GM12878 (cell line): ENCODE measurements at regions not wholly inside any gene's neighbourhood (a gene's known extent, or its start where the extent isn't known, plus 50 kb on each side); places are given as distances from the start of the nearest gene placed in this dataset.

ENCODE experiments used
- ATAC-seq: fragments of 200-7000 bp; cut with Tn5 transposase; 3 replicates; pipeline ENCODE4 v1.9.1; 2020; ENCODE audit warnings: mild to moderate bottlenecking, moderate library complexity
- BruUV-seq: library from RNA; stranded (reverse); fragments of 400-500 nt; replicated peaks from 2 replicates; lab custom pipeline; 2021; lab: Mats Ljungman, UMichigan
- CTCF ChIA-PET: fragments of 300-600 bp; sonication (Branson Sonifier 250); formaldehyde crosslinking; extraction: SDS; loops from one replicate; lab custom pipeline; 2021; ENCODE audit warnings: inconsistent platforms; lab: Yijun Ruan, JAX
- POLR2A ChIA-PET: fragments of 350-600 bp; formaldehyde crosslinking; extraction: SDS; loops from one replicate; lab custom pipeline; 2021; ENCODE audit warnings: inconsistent platforms; lab: Charles Lee
- RAD21 ChIA-PET: fragments of 300-600 bp; sonication (Branson Sonifier 250); formaldehyde crosslinking; loops from one replicate; lab custom pipeline; 2023; ENCODE audit warnings: antibody characterized with exemption; ENCODE audit not compliant: unreplicated experiment; lab: Charles Lee
- SMC1A ChIA-PET: fragments of 300-600 bp; sonication (Branson Sonifier 250); formaldehyde crosslinking; loops from one replicate; lab custom pipeline; 2023; ENCODE audit not compliant: unreplicated experiment, uncharacterized antibody; lab: Charles Lee
- DNase-seq: peaks from one replicate; pipeline ENCODE4 v3.0.0-alpha.2; 2011; ENCODE audit warnings: low read depth, low spot score
- FAIRE-seq: peaks from 3 replicates; lab custom pipeline; 2011; peaks lifted over from hg19 to GRCh38; lab: Jason Lieb, UNC
- H2AFZ ChIP-seq: 2 replicates; pipeline ENCODE4 v1.6.0; 2011; ENCODE audit warnings: low read depth, low read length, control low read depth; ENCODE audit not compliant: control insufficient read depth
- H3K27ac ChIP-seq: 2 replicates; pipeline ENCODE4 v1.5.1; 2011; ENCODE audit warnings: control low read depth; ENCODE audit not compliant: control insufficient read depth, insufficient read depth
- H3K27me3 ChIP-seq, 2 experiments: replicated peaks in 1 of 2; 2 replicates each; pipeline versions ENCODE4 v1.6.0 to v1.6.1; 2011; ENCODE audit warnings: low read length in 1 of 2; ENCODE audit not compliant: control insufficient read depth in 2 of 2, insufficient read depth in 2 of 2
- H3K36me3 ChIP-seq, 2 experiments: 2 replicates each; pipeline ENCODE4 v1.5.1; 2011; ENCODE audit warnings: low read length in 1 of 2; ENCODE audit not compliant: control insufficient read depth in 2 of 2, insufficient read depth in 2 of 2
- H3K4me1 ChIP-seq: 2 replicates; pipeline ENCODE4 v1.6.1; 2011; ENCODE audit warnings: mild to moderate bottlenecking, low read length, moderate library complexity, mixed read lengths; ENCODE audit not compliant: control insufficient read depth, insufficient read depth
- H3K4me2 ChIP-seq: 2 replicates; pipeline ENCODE4 v1.6.0; 2011; ENCODE audit warnings: control low read depth; ENCODE audit not compliant: control insufficient read depth, insufficient read depth
- H3K4me3 ChIP-seq: fragments of 200-600 bp; sonication (generic); 2 replicates; pipeline ENCODE4 v1.5.1; 2016
- H3K79me2 ChIP-seq: 2 replicates; pipeline ENCODE4 v1.6.0; 2011; ENCODE audit warnings: low read length; ENCODE audit not compliant: control insufficient read depth, insufficient read depth
- H3K9ac ChIP-seq: 2 replicates; pipeline ENCODE4 v1.8.0; 2011; ENCODE audit warnings: low read length, control low read depth, mixed read lengths; ENCODE audit not compliant: control insufficient read depth, insufficient read depth
- H3K9me3 ChIP-seq: replicated peaks from 3 replicates; pipeline ENCODE4 v1.5.1; 2011; ENCODE audit warnings: mild to moderate bottlenecking, low read length; ENCODE audit not compliant: control insufficient read depth, insufficient read depth
- H4K20me1 ChIP-seq: 2 replicates; pipeline ENCODE4 v1.6.0; 2011; ENCODE audit not compliant: control insufficient read depth, insufficient read depth
- BHLHE40 ChIP-seq, 2 experiments: fragments of 450-650 bp in 1 of 2; IDR thresholded peaks; 2 replicates each; pipeline ENCODE4 v1.6.1; 2011 to 2017; ENCODE audit warnings: low read depth in 2 of 2, borderline replicate concordance in 1 of 2, improper control_type of control experiment in 1 of 2, low read length in 1 of 2, mild to moderate bottlenecking in 1 of 2
- CBFB ChIP-seq: IDR thresholded peaks from 2 replicates; pipeline ENCODE4 v1.6.1; 2016; ENCODE audit warnings: antibody characterized with exemption, low read depth
- FOXM1 ChIP-seq: IDR thresholded peaks from 2 replicates; pipeline ENCODE4 v1.6.1; 2012; ENCODE audit warnings: low read depth, mild to moderate bottlenecking, inconsistent platforms, low read length, moderate library complexity
- IRF3 ChIP-seq: fragments of 450-650 bp; IDR thresholded peaks from 2 replicates; pipeline ENCODE4 v1.6.1; 2014; ENCODE audit warnings: mild to moderate bottlenecking
- JUND ChIP-seq: IDR thresholded peaks from 2 replicates; pipeline ENCODE4 v1.6.1; 2012; ENCODE audit warnings: low read depth, mild to moderate bottlenecking, low read length, improper control_type of control experiment, moderate library complexity
- MYB ChIP-seq: fragments of 150-350 bp; IDR thresholded peaks from 2 replicates; pipeline ENCODE4 v1.6.1; 2014; ENCODE audit warnings: mild to moderate bottlenecking, low read depth, low read length, borderline replicate concordance
- NBN ChIP-seq: fragments of 450-650 bp; IDR thresholded peaks from 2 replicates; pipeline ENCODE4 v1.6.1; 2016
- NFYB ChIP-seq: IDR thresholded peaks from 2 replicates; pipeline ENCODE4 v1.6.1; 2011; ENCODE audit warnings: low read depth, mild to moderate bottlenecking, low read length, improper control_type of control experiment, moderate library complexity; ENCODE audit not compliant: insufficient read depth
- NKRF ChIP-seq: fragments of 450-650 bp; conservative IDR thresholded peaks from 2 replicates; pipeline ENCODE4 v1.6.1; 2017; ENCODE audit warnings: mild to moderate bottlenecking, moderate library complexity
- RCOR1 ChIP-seq: conservative IDR thresholded peaks from 2 replicates; pipeline ENCODE4 v1.6.1; 2012; ENCODE audit warnings: low read depth, low read length, improper control_type of control experiment
- SMAD1 ChIP-seq: fragments of 450-650 bp; IDR thresholded peaks from 2 replicates; pipeline ENCODE4 v1.6.1; 2018; ENCODE audit warnings: mild to moderate bottlenecking, low read depth; ENCODE audit not compliant: partially characterized antibody
- SUPT20H ChIP-seq: IDR thresholded peaks from 2 replicates; pipeline ENCODE4 v1.6.1; 2011; ENCODE audit warnings: low read depth, mild to moderate bottlenecking, low read length, moderate library complexity, borderline replicate concordance; ENCODE audit not compliant: control insufficient read depth
- TBL1XR1 ChIP-seq: IDR thresholded peaks from 2 replicates; pipeline ENCODE4 v1.6.1; 2012; ENCODE audit warnings: low read depth, low read length, improper control_type of control experiment
- ZNF217 ChIP-seq: fragments of 450-650 bp; IDR thresholded peaks from 2 replicates; pipeline ENCODE4 v1.6.1; 2017; ENCODE audit warnings: antibody characterized with exemption, mild to moderate bottlenecking
- ZSCAN29 ChIP-seq: fragments of 450-650 bp; IDR thresholded peaks from 2 replicates; pipeline ENCODE4 v1.6.1; 2017; ENCODE audit warnings: mild to moderate bottlenecking, moderate library complexity
- WGBS: methylation state at CpG from one replicate; pipeline ENCODE4 v1.1.6; 2016; ENCODE audit warnings: low lambda C conversion rate; ENCODE audit not compliant: insufficient replicate concordance, insufficient coverage; ENCODE audit errors: missing lambda C conversion rate; 5-methylcytosine and 5-hydroxymethylcytosine counted together
- in situ Hi-C: fragments of 300-500 bp; cut with MboI; formaldehyde crosslinking; loops from 9 replicates; pipeline ENCODE4 v1.14.3; 2018; ENCODE audit warnings: mixed read lengths
- intact Hi-C: fragments of 100-400 bp; cut with micrococcal nuclease; formaldehyde crosslinking; loops from one replicate; pipeline ENCODE4 v1.14.2; 2022; ENCODE audit not compliant: unreplicated experiment

GRCh38 chr1:90414201-90414600 lies 302.9 kb downstream of the BARHL2 start:
- no peak for ATAC-seq
- no peaks in the 10 kb centered on the region for H3K79me2 ChIP-seq
- WGBS: 78% methylated on average over 1 of the region's 1 CpG
- in situ Hi-C loops: no loop called here
- TF ChIP-seq NKRF: no peak
- TF ChIP-seq RCOR1: no peak
- no peak for TF ChIP-seq MYB
- TF ChIP-seq BHLHE40 (IDR thresholded peaks at IDR 0.05; ENCODE audit: borderline replicate concordance in 1 of 2, low read depth in 2 of 2, low read length in 1 of 2): no peak
- TF ChIP-seq SMAD1: no peak
- H3K36me3 ChIP-seq: no peaks in the 10 kb centered on the region
- H3K9ac ChIP-seq: no peak overlapping the region
- ChIA-PET RAD21 (no interaction called here), SMC1A (interaction anchor here (1.5 kb wide), 1 partner anchor 14 kb away, joined by 3 read pairs; no protein-coding TSS in a partner anchor), POLR2A (no interaction called here), CTCF (no interaction called here)
- H3K4me1 ChIP-seq: no peaks in the 10 kb centered on the region
- FAIRE-seq: no peak
- no peak for DNase-seq
- H4K20me1 ChIP-seq: no peaks in the 10 kb centered on the region
- intact Hi-C loops: no loop called here
- H2AFZ ChIP-seq: no peak overlapping the region
- H3K27ac ChIP-seq: no peak overlapping the region
- H3K27me3 ChIP-seq: no peaks in the 10 kb centered on the region
- H3K4me2 ChIP-seq: no peak overlapping the region
- no peaks in the 10 kb centered on the region; the same call in 2 of the 3 replicates for H3K9me3 ChIP-seq
- no peak overlapping the region for H3K4me3 ChIP-seq
- no TSS peak for BruUV-seq

- H2AFZ ChIP-seq: no peak overlapping the region
These were observed 303.6 kb downstream of the BARHL2 start for GRCh38 chr1:90413519-90413918.

More at GRCh38 chr1:90413519-90413918, 303.6 kb downstream of the BARHL2 start:
- Histone ChIP-seq H3K4me2 (no peak overlapping the region), H3K27ac (no peak overlapping the region), H3K36me3 (no peaks in the 10 kb centered on the region), H3K79me2 (no peaks in the 10 kb centered on the region), H3K27me3 (no peaks in the 10 kb centered on the region), H3K4me1 (no peaks in the 10 kb centered on the region), H4K20me1 (no peaks in the 10 kb centered on the region), H3K9ac (no peak overlapping the region), H3K4me3 (no peak overlapping the region), H3K9me3 (no peaks in the 10 kb centered on the region; the same call in 2 of the 3 replicates)
- in situ Hi-C loops: no loop called here
- 18% methylated on average over 3 of the region's 3 CpGs for WGBS
- SMC1A ChIA-PET: interaction anchor here (1.5 kb wide), 1 partner anchor 15 kb away, joined by 3 read pairs; no protein-coding TSS in a partner anchor
- CTCF ChIA-PET: no interaction called here
- no TSS peak for BruUV-seq
- no peak for FAIRE-seq
- ATAC-seq: no peak
- intact Hi-C loops: no loop called here
- no peak for DNase-seq
- RAD21 ChIA-PET: no interaction called here
- TF ChIP-seq NFYB (no peak), JUND (no peak), CBFB (no peak), SMAD1 (no peak), ZNF217 (no peak), IRF3 (no peak), SUPT20H (no peak), TBL1XR1 (no peak), ZSCAN29 (no peak), FOXM1 (no peak), NBN (no peak)
- POLR2A ChIA-PET: no interaction called here
